A673 (cell line): ENCODE measurements at regions not wholly inside any gene's neighbourhood (a gene's known extent, or its start where the extent isn't known, plus 50 kb on each side); places are given as distances from the start of the nearest gene placed in this dataset.

Source experiments
- BruUV-seq: library from RNA; stranded (reverse); fragments of 400-500 nt; replicated peaks from 2 replicates; lab custom pipeline; 2021; lab: Mats Ljungman, UMichigan
- CTCF ChIA-PET: fragments of 300-600 bp; sonication (Branson Sonifier 250); formaldehyde crosslinking; loops from one replicate; lab custom pipeline; 2022; ENCODE audit warnings: antibody characterized with exemption; lab: Charles Lee
- POLR2A ChIA-PET: fragments of 300-600 bp; sonication (Branson Sonifier 250); formaldehyde crosslinking; loops from one replicate; lab custom pipeline; 2022; ENCODE audit warnings: antibody characterized with exemption; ENCODE audit not compliant: low non-redundant PET; lab: Charles Lee
- DNase-seq: peaks from one replicate; pipeline ENCODE4 v3.0.0-alpha.2; 2015; ENCODE audit warnings: low spot score
- H3K27ac ChIP-seq: fragments of 200-600 bp; sonication (generic); 2 replicates; pipeline ENCODE4 v1.5.1; 2016; ENCODE audit warnings: mixed run types, low read depth, mild to moderate bottlenecking, mixed read lengths, antibody characterized with exemption, low read length; ENCODE audit not compliant: poor library complexity, severe bottlenecking
- H3K27me3 ChIP-seq: fragments of 200-600 bp; sonication (generic); replicated peaks from 2 replicates; pipeline ENCODE4 v1.6.1; 2017; ENCODE audit warnings: mixed run types, low read depth, mild to moderate bottlenecking, mixed read lengths, antibody characterized with exemption, low read length; ENCODE audit not compliant: insufficient read depth, poor library complexity
- H3K36me3 ChIP-seq: fragments of 200-600 bp; sonication (generic); 2 replicates; pipeline ENCODE4 v1.6.1; 2016; ENCODE audit warnings: mixed run types, mild to moderate bottlenecking, mixed read lengths, antibody characterized with exemption, low read length; ENCODE audit not compliant: insufficient read depth, poor library complexity, severe bottlenecking
- H3K4me1 ChIP-seq: fragments of 200-600 bp; sonication (generic); 2 replicates; pipeline ENCODE4 v1.6.1; 2017; ENCODE audit warnings: mixed run types, mild to moderate bottlenecking, mixed read lengths, antibody characterized with exemption, low read length; ENCODE audit not compliant: insufficient read depth, poor library complexity, severe bottlenecking
- H3K4me3 ChIP-seq: fragments of 200-600 bp; sonication (generic); 2 replicates; pipeline ENCODE4 v1.5.1; 2016; ENCODE audit warnings: low read depth, mixed run types, mild to moderate bottlenecking, mixed read lengths, low read length; ENCODE audit not compliant: poor library complexity, severe bottlenecking
- H3K9me3 ChIP-seq: fragments of 200-600 bp; sonication (generic); 2 replicates; pipeline ENCODE4 v1.6.1; 2016; ENCODE audit warnings: mixed run types, low read depth, mild to moderate bottlenecking, mixed read lengths, antibody characterized with exemption, low read length; ENCODE audit not compliant: poor library complexity, severe bottlenecking
- CTCF ChIP-seq: fragments of 300-800, 200-600 bp; sonication (generic); conservative IDR thresholded peaks from 2 replicates; pipeline ENCODE4 v1.5.1; 2017; ENCODE audit warnings: low read depth, mild to moderate bottlenecking, antibody characterized with exemption, low read length, moderate library complexity, mixed read lengths
- EZH2 ChIP-seq: fragments of 200-600 bp; sonication (generic); IDR thresholded peaks from 2 replicates; pipeline ENCODE4 v1.6.1; 2017; ENCODE audit warnings: borderline replicate concordance, low read depth, mild to moderate bottlenecking, mixed read lengths, antibody characterized with exemption, low read length; ENCODE audit not compliant: poor library complexity, severe bottlenecking
- intact Hi-C: fragments of 100-400 bp; cut with micrococcal nuclease; formaldehyde crosslinking; loops from one replicate; pipeline ENCODE4 v1.10.0; 2022; ENCODE audit not compliant: unreplicated experiment

GRCh38 chr9:73264631-73265030 lies 113.0 kb downstream of the ANXA1 start:
- Histone ChIP-seq H3K4me3 (no peak overlapping the region), H3K4me1 (no peaks in the 10 kb centered on the region), H3K27me3 (no peaks in the 10 kb centered on the region), H3K9me3 (no peaks in the 10 kb centered on the region), H3K27ac (no peak overlapping the region), H3K36me3 (no peaks in the 10 kb centered on the region)
- BruUV-seq = no TSS peak
- intact Hi-C loops = loop anchor here (10.0 kb wide), 1 partner anchor 1110 kb away; no protein-coding TSS in a partner anchor
- DNase-seq = no peak
- ChIA-PET CTCF (no interaction called here), POLR2A (no interaction called here)
- TF ChIP-seq CTCF (no peak), EZH2 (no peak)

GRCh38 chr9:73265876-73266275 lies 114.2 kb downstream of the ANXA1 start:
- CTCF ChIA-PET = no interaction called here
- intact Hi-C loops = loop anchor here (10.0 kb wide), 1 partner anchor 1109 kb away; no protein-coding TSS in a partner anchor
- no peak overlapping the region for H3K4me3 ChIP-seq
- no peaks in the 10 kb centered on the region for H3K27me3 ChIP-seq
- DNase-seq = no peak
- no TSS peak for BruUV-seq
- H3K27ac ChIP-seq = no peak overlapping the region
- no peaks in the 10 kb centered on the region for H3K9me3 ChIP-seq
- H3K4me1 ChIP-seq = no peaks in the 10 kb centered on the region
- POLR2A ChIA-PET = no interaction called here
- TF ChIP-seq CTCF (no peak), EZH2 (no peak)
- no peaks in the 10 kb centered on the region for H3K36me3 ChIP-seq

- Histone ChIP-seq H3K27ac (no peak overlapping the region), H3K36me3 (no peaks in the 10 kb centered on the region), H3K27me3 (no peaks in the 10 kb centered on the region), H3K4me3 (no peak overlapping the region), H3K9me3 (no peaks in the 10 kb centered on the region), H3K4me1 (no peaks in the 10 kb centered on the region)
- ChIA-PET POLR2A (no interaction called here), CTCF (no interaction called here)
- DNase-seq = peak; percentile 51
- no TSS peak for BruUV-seq
- TF ChIP-seq EZH2 = no peak
- peak; percentile 60 for TF ChIP-seq CTCF
- intact Hi-C loops = loop anchor here (10.0 kb wide), 1 partner anchor 1105 kb away; no protein-coding TSS in a partner anchor
These were observed 117.9 kb downstream of the ANXA1 start for GRCh38 chr9:73269430-73270101.
